ENCODE measurements at regions not wholly inside any gene's neighbourhood (a gene's known extent, or its start where the extent isn't known, plus 50 kb on each side); places are given as distances from the start of the nearest gene placed in this dataset.

GRCh38 chr18:8977701-8978100, 124.8 kb upstream of the NDUFV2 start:
- Histone ChIP-seq H3K79me2 (ENCODE audit: insufficient read depth, low read length) (no peaks in the 10 kb centered on the region), H2AFZ (ENCODE audit: low read length) (no peak overlapping the region), H3K4me1 (ENCODE audit: insufficient read depth, low read length, poor library complexity, severe bottlenecking) (no peaks in the 10 kb centered on the region), H3K9ac (ENCODE audit: low read depth, low read length, poor library complexity, severe bottlenecking) (no peak overlapping the region), H3K9me3 (ENCODE audit: insufficient read depth, low read depth, low read length) (no peaks in the 10 kb centered on the region), H3K27me3 (ENCODE audit: insufficient read depth, low read length, poor library complexity, severe bottlenecking) (no peaks in the 10 kb centered on the region), H3K4me2 (ENCODE audit: low read depth, low read length, poor library complexity, severe bottlenecking) (no peak overlapping the region), H3K36me3 (ENCODE audit: insufficient read depth, low read length) (no peaks in the 10 kb centered on the region), H3F3A (ENCODE audit: low read depth) (no peaks in the 10 kb centered on the region), H3K4me3 (ENCODE audit: low read length, poor library complexity, severe bottlenecking) (no peak overlapping the region), H4K20me1 (ENCODE audit: insufficient read depth, low read length, poor library complexity, severe bottlenecking) (no peaks in the 10 kb centered on the region), H3K9me2 (replicated peaks; ENCODE audit: low read depth, low read length) (no peaks in the 10 kb centered on the region)
- TF ChIP-seq CTCF (conservative IDR thresholded peaks at IDR 0.05; ENCODE audit: low read length) (no peak), EZH2phosphoT487 (IDR thresholded peaks at IDR 0.05; ENCODE audit: borderline replicate concordance) (no peak)

- H3F3A ChIP-seq (ENCODE audit: low read depth): no peaks in the 10 kb centered on the region
- no peaks in the 10 kb centered on the region for H3K36me3 ChIP-seq (ENCODE audit: insufficient read depth, low read length)
- H3K4me2 ChIP-seq (ENCODE audit: low read depth, low read length, poor library complexity, severe bottlenecking): no peak overlapping the region
- H3K27me3 ChIP-seq (ENCODE audit: insufficient read depth, low read length, poor library complexity, severe bottlenecking): no peaks in the 10 kb centered on the region
- H3K4me3 ChIP-seq (ENCODE audit: low read length, poor library complexity, severe bottlenecking): no peak overlapping the region
- no peaks in the 10 kb centered on the region for H3K4me1 ChIP-seq (ENCODE audit: insufficient read depth, low read length, poor library complexity, severe bottlenecking)
- H3K9me2 ChIP-seq (replicated peaks; ENCODE audit: low read depth, low read length): no peaks in the 10 kb centered on the region
- no peaks in the 10 kb centered on the region for H3K79me2 ChIP-seq (ENCODE audit: insufficient read depth, low read length)
- no peak for TF ChIP-seq CTCF (conservative IDR thresholded peaks at IDR 0.05; ENCODE audit: low read length)
- no peak for TF ChIP-seq EZH2phosphoT487 (IDR thresholded peaks at IDR 0.05; ENCODE audit: borderline replicate concordance)
- H2AFZ ChIP-seq (ENCODE audit: low read length): no peak overlapping the region; the same call in 1 of the 2 replicates
- H3K9me3 ChIP-seq (ENCODE audit: insufficient read depth, low read depth, low read length): no peaks in the 10 kb centered on the region
- no peaks in the 10 kb centered on the region for H4K20me1 ChIP-seq (ENCODE audit: insufficient read depth, low read length, poor library complexity, severe bottlenecking)
- H3K9ac ChIP-seq (ENCODE audit: low read depth, low read length, poor library complexity, severe bottlenecking): no peak overlapping the region
Measured at GRCh38 chr18:8978394-8978793, 124.1 kb upstream of the NDUFV2 start.

- TF ChIP-seq EZH2phosphoT487 (IDR thresholded peaks at IDR 0.05; ENCODE audit: borderline replicate concordance) (no peak), CTCF (conservative IDR thresholded peaks at IDR 0.05; ENCODE audit: low read length) (no peak; the same call in 1 of the 2 replicates)
- no peaks in the 10 kb centered on the region for H3F3A ChIP-seq (ENCODE audit: low read depth)
- no peaks in the 10 kb centered on the region for H3K9me3 ChIP-seq (ENCODE audit: insufficient read depth, low read depth, low read length)
- H3K9me2 ChIP-seq (replicated peaks; ENCODE audit: low read depth, low read length): no peaks in the 10 kb centered on the region
- no peak overlapping the region for H3K9ac ChIP-seq (ENCODE audit: low read depth, low read length, poor library complexity, severe bottlenecking)
- H3K27me3 ChIP-seq (ENCODE audit: insufficient read depth, low read length, poor library complexity, severe bottlenecking): no peaks in the 10 kb centered on the region
- no peaks in the 10 kb centered on the region for H4K20me1 ChIP-seq (ENCODE audit: insufficient read depth, low read length, poor library complexity, severe bottlenecking)
- no peak overlapping the region for H2AFZ ChIP-seq (ENCODE audit: low read length)
- H3K36me3 ChIP-seq (ENCODE audit: insufficient read depth, low read length): no peaks in the 10 kb centered on the region
- H3K4me1 ChIP-seq (ENCODE audit: insufficient read depth, low read length, poor library complexity, severe bottlenecking): no peaks in the 10 kb centered on the region
- H3K4me3 ChIP-seq (ENCODE audit: low read length, poor library complexity, severe bottlenecking): no peak overlapping the region
- no peaks in the 10 kb centered on the region for H3K79me2 ChIP-seq (ENCODE audit: insufficient read depth, low read length)
- no peak overlapping the region for H3K4me2 ChIP-seq (ENCODE audit: low read depth, low read length, poor library complexity, severe bottlenecking)
Measured at GRCh38 chr18:8979258-8979988, 123.1 kb upstream of the NDUFV2 start.
